Embryonic facial prominence (tissue), 1 donor: ENCODE measurements at regions not wholly inside any gene's neighbourhood (a gene's known extent, or its start where the extent isn't known, plus 50 kb on each side); places are given as distances from the start of the nearest gene placed in this dataset.

Experiments used
- DNase-seq: peaks from one replicate; pipeline ENCODE4 v3.0.0-alpha.2; 2016; ENCODE audit errors: extremely low spot score

GRCh38 chr18:69109686-69110085 is 291.0 kb upstream of the DOK6 start:
- DNase-seq: no peak

DNA sequence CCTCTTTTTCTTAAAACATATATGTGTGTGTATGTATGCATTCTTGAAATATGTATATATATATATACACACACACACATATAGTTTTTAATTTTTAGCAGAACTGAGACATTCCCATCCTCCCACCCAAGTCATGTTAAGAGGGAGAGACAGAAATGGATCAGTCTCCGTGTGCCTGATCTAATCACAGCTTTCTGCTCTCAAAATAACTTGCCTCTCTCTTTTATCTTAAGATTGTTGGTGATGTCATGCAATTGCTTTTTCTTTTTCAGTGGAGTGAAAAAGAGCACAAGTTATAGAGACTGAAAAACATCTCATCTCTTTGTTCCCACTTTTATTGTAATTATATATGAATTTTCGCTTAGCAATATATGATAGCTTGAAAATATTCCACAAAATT is 279.9 kb upstream of the DOK6 start:
- DNase-seq: no peak

DNA sequence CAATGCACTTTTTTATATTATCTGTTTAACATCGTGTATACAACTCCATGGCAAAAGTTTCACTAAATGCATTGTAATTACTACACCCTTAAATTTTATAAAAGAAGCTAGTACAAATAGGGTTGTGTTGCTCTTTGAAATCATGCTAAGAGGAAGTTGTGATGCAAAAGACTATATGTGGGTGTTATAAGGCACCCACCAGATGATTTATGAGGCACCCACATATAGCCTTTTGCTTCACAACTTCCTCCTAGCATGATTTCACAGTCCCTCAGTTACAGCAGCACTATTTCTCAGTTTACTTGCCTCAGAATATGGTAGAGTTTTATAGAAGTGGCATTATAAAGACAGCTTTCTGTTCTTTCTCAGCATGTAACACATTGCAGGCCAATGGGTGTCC is 277.3 kb upstream of the DOK6 start:
- no peak for DNase-seq

DNA sequence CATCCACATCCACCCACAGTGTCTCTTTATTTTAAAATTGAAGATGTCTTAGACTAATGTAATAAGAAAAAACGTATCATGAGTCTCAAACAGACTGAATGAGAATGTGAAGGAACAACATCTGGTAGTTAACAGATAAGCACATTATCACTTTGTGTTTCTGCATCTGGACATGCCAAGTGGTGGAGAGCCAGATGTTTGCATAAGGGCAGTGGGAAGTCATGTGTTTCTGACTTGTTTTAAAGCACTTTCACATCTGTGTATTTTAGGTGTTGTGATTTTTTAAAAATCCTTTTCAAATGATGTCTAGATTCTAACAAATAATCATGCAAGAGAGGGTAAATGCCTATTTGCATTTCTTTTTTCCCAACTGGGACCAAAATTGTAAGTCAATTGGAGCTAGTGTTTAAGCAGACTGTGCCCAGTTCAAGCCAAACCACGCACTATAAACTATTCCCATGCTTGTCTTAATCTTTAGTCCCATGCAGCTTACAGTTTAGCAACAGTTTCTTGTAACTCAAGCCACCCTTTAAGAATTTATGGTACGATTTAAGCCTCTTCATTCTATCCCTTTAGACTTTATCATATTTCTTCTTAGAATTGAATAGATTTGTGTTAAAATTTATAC is 272.7 kb upstream of the DOK6 start:
- DNase-seq: no peak

- no peak for DNase-seq
Observed at GRCh38 chr18:69128566-69128965, 272.1 kb upstream of the DOK6 start.

DNA sequence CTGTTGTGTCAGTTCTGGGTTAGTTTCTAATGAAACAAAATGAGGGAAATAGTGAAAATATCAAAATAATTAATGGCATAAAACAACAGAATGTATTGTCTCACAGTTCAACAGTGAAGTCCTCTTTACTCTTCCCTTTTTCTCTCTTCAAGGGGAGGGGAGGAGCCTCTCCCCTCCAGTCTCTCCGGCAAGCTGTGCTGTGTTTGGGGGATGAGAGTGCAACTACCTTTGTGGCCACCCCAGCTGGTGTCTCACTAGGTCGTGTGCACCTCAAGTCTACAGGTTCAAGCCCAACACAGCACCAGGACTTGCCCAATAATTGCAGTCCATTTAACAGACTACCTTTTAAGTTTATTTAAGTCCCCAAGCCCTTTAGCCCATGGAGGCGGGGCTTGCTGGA is 271.7 kb upstream of the DOK6 start:
- DNase-seq: no peak

GRCh38 chr18:69138088-69138487 is 262.6 kb upstream of the DOK6 start:
- no peak for DNase-seq

GRCh38 chr18:69143084-69143483 is 257.6 kb upstream of the DOK6 start:
- DNase-seq: no peak

DNA sequence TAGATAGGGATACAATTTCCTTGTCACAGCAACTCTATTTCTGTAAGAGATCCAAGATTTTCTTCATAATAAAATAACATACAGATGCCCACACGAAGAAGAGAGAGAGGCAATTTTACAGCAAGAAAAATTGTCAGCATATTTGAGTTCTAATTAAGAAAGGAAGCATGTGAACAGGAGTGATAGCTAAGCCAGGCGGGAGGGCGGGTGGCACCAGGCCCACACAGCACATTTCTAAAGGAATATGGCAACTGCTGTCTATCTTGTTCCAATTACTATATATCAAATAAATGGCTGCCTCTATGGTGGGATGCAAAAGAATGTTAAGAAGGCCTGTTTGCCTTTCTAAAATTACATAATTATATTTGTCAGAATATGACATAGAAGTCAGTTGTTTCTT is 248.3 kb upstream of the DOK6 start:
- DNase-seq: no peak

- no peak for DNase-seq
Observed at GRCh38 chr18:69157906-69158305, 242.8 kb upstream of the DOK6 start.

DNA sequence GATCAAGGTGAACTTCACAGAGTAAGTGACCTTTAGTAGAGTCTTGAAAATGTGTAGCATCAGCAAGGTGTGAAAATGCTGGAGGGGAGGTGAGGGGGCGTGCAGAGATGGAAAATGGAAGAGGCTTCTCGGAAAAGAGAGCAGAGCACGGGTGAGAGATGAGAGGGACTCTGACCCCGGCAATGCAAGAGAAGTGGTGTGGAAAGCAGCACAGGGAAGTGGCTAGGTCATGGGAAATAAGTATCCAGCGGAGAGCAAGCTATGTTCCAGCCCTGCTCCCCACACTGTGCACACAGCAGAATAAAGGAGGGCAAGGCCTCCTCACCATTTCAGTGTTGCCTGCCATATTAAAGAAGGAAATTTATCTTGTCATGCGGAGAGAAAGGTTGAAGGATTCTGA is 241.7 kb upstream of the DOK6 start:
- DNase-seq: no peak

- no peak for DNase-seq
Observed at GRCh38 chr18:69161383-69162028, 239.2 kb upstream of the DOK6 start.

GRCh38 chr18:69162649-69163048 is 238.0 kb upstream of the DOK6 start:
- DNase-seq: no peak

DNA sequence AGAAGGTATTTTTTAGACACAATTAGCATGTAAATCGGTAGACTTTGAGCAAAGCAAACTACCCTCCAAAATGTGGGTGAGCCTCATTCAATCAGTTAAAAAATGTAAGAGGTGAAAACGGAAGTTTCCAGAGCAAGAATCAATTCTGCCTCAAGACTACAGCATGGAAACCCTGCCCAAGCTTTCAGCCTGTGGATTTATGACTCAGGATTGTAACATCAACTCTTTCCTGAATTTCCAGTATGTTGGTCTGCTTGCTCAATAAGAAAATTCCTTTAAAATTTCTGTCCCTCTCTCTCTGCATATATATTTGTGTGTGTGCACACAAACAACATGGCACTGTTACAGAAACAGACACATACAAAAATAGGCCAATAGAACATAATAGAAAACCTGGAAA is 228.6 kb upstream of the DOK6 start:
- no peak for DNase-seq

DNA sequence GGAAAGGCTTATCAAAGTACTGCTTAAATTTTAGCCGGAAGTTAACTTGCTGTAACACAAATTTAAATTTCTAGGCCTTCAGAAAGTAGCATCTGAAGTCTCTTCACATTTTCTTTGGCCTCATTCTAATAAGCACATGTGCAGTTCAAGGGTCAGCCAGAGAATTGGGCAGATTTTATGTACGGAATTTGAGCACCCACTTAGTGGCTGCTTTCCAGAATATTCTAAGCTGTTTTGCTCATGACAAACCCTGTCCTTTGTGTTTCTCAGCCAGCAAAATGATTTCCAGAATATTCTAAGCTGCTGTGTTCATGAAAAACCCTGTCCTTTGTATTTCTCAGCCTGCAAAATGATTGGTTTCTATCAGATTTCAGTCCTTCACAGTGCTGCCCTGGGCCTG is 225.0 kb upstream of the DOK6 start:
- no peak for DNase-seq

DNA sequence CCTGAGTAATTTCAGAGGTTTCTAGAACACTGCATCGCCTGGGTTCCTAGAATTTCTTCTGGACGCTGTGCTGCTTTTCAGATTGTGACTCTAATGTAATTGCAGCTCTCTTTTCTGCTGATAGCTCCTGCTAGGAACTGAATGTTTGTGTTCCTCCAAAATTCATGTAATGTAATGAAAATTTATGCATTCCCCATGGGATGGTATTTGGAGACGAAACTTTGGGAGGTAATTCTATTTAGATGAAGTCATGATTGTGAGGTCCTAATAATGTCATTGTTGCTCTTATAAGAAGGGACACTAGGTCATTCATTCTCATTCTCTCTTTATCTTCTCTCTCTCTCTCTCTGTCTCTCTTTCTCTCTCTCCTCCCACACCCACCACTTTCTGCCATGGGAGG is 223.9 kb upstream of the DOK6 start:
- DNase-seq: no peak

DNA sequence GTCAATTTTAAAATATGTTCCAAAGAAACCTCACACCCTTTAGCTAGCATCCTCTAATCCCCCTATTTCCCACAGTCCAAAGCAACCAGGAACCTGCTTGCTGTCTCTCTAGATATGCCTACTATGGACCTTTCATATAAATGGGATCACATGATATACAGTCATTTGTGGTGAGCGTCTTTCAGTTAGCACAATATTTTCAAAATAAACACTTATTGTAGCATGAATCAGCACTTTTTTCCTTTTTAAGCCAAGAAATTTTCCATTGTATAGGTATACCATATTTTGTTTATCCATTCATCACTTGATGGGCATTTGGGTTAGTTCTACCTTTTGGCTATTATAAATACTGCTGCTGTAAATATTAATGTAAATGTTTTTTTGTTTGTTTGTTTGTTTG is 223.0 kb upstream of the DOK6 start:
- no peak for DNase-seq

- DNase-seq: no peak
Observed at GRCh38 chr18:69186162-69186561, 214.5 kb upstream of the DOK6 start.

- DNase-seq: no peak
Observed at GRCh38 chr18:69196336-69196735, 204.4 kb upstream of the DOK6 start.

- DNase-seq: no peak
Observed at GRCh38 chr18:69205925-69206324, 194.8 kb upstream of the DOK6 start.

DNA sequence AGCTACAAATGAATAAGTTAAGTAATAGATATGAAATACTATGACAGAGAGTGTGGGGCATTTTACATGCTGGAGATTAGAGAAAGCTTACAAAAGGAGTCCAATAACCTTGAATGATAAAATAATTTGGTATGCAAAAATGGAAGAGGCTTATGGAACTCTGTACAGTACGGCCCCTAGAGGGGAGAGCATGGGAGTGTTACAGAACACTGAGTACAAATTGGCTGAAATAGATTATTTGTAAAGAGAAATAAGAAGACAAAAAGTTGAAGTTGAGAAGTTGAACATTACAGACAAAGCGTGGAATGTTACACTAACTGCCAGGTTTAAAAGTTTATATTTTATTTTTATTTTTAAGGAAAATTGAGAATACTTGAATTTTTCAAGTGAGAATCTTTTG is 192.1 kb upstream of the DOK6 start:
- no peak for DNase-seq

DNA sequence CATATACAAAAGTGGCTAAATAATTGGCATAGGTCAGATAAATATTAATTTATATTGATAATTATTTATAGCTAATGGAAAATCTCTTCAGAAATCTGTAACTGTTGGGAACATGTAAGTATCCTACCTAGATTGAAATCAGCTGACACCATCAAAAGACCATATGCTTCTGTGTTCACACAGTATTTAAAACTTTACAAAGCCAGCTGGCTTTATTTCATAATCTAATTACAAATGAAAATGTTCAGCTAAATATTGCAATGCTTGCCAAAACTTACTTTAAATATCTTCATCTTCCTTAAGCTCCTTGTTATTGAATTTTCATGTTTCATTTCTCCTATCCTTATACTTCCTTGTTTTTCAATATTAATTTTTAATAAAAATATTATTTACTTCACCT is 190.9 kb upstream of the DOK6 start:
- DNase-seq: no peak

- DNase-seq: no peak
Observed at GRCh38 chr18:69213842-69214241, 186.8 kb upstream of the DOK6 start.

DNA sequence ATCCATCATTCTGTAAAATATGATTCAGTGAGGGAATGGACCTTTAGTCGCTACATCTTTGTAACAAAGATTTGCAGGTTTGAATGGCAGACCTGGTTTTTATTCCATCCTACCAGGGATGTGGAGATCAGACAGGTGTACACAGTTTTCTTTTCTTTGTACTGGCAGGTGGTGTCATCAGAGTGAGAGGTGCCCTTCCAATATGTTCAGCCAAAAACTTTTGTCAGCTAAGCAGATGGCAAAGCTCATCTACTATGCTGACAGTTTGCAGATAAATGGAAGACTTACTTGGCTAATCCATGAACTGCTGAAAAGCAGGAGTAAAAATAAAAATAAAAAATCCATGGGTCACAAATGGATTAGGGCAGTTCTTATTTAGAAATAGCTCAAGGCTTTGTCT is 185.5 kb upstream of the DOK6 start:
- DNase-seq: no peak
